HT1080 (cell line): ENCODE measurements at regions not wholly inside any gene's neighbourhood (a gene's known extent, or its start where the extent isn't known, plus 50 kb on each side); places are given as distances from the start of the nearest gene placed in this dataset. TPM values are rescaled to one million over a fixed set of nuclear protein-coding genes. Genes with fewer than 3 reads are reported as not detected.
A peak's percentile ranks its signal among the peaks of the same experiment; 100 is the strongest.

Experiments
- small RNA-seq: library from RNA; depleted of rRNA; stranded (forward); fragments of <200 nt; gene quantifications from one replicate; pipeline ENCODE3, GENCODE V24; 2014

Small RNA genes in the stretch of these regions (small RNA-seq; reads per million reads assigned to genes)
- not detected for gene AC074348.1
- gene RNU2-29P = 9.6 reads per million, percentile 91 among the genes with 10 or more reads in this experiment
